ENCODE measurements at regions not wholly inside any gene's neighbourhood (a gene's known extent, or its start where the extent isn't known, plus 50 kb on each side); places are given as distances from the start of the nearest gene placed in this dataset.

DNA sequence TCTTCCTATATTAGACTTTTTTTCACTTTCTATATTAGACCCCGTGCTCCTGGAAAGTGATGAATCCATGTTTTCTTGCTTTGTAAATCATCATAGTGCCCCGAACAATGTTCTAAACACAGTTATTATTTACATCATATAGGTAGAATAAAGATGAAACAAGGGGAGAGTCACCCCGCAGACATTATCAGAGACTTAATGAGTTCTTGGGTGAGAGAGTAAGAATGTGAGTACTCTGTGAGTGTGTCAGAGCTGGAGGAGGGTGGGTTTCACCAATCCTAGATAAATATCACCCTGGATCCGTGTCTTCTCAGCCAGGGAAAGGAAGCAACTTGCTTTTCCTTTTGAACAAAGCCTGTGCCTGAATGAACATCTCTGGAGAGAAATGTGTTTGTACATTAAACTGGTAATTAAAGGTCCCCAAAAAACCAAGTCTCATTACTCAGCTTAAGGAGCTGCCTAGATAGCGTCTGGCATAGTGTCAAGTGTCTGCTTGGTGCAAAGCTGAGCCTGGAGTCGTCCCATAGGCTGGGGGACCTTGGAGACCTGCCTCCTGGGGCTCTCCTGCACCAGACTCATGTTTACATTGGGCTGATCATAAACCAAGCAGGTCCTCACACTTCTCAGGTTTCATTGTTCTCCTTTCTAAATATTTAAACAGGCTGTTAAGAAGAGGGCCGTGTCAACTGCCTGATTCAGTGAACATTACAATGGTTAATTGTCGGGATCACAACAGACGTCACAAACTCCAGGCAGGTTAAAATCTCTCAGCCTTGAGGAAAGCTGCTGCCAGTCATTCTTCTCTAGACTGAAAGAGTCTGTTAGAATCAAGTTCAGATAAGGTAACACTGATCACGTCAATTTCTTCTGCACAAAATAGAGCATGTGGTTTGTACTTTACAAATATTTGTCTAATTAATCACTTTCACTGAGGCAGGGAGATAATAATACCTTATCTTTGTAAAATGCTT lies 179.7 kb upstream of the MYLIP start:
- TF ChIP-seq CTCF (IDR thresholded peaks at IDR 0.05; ENCODE audit: low read depth, low read length): no peak
- H3K4me3 ChIP-seq (ENCODE audit: low read depth, low read length): no peak overlapping the region

DNA sequence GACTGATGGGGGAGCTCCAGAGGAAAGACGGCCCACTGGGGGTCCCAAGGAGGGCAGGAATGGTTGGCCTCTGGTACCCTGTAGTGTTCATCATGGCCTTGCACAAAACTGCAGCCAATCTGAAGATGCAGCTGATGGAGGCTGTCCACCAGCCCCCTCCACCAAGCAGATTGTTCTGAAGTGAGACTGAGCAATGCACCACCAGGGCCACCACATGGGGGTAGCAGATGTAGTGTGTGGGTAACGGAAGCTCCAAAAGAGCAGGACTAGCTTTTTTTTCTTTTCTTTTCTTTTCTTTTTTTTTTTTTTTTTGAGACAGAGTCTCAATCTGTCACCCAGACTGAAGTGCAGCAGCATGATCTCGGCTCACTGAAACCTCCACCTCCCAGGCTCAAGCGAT lies 181.0 kb upstream of the MYLIP start:
- H3K4me3 ChIP-seq (ENCODE audit: low read depth, low read length): no peak overlapping the region
- TF ChIP-seq CTCF (IDR thresholded peaks at IDR 0.05; ENCODE audit: low read depth, low read length): no peak

- H3K4me3 ChIP-seq (ENCODE audit: low read depth, low read length): no peak overlapping the region
- TF ChIP-seq CTCF (IDR thresholded peaks at IDR 0.05; ENCODE audit: low read depth, low read length): no peak
These were observed 181.4 kb upstream of the MYLIP start for GRCh38 chr6:15947436-15947835.

- TF ChIP-seq CTCF (IDR thresholded peaks at IDR 0.05; ENCODE audit: low read depth, low read length): no peak
- H3K4me3 ChIP-seq (ENCODE audit: low read depth, low read length): no peak overlapping the region
These were observed 182.0 kb upstream of the MYLIP start for GRCh38 chr6:15946701-15947385.

GRCh38 chr6:15945593-15946159 lies 183.2 kb upstream of the MYLIP start:
- TF ChIP-seq CTCF (IDR thresholded peaks at IDR 0.05; ENCODE audit: low read depth, low read length): no peak
- H3K4me3 ChIP-seq (ENCODE audit: low read depth, low read length): no peak overlapping the region

DNA sequence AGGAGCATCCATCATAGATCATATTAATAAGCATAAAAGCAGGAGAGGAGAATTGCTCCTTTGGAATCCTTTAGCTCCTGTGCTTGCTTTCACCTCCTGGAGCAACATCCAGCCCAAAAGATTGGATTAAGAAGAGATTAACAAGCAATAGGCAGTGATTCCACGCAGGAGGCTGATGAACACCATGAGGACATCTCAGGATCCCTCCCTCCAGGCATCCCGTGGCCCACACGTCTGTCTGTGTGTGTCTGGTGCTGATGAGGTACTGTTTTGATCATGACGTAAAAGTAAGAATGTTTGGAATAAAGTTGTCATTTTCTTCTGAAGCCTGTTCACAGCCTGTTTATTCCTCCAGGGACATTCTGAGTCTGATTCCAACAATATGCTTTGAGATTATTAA lies 185.5 kb upstream of the MYLIP start:
- no peak overlapping the region for H3K4me3 ChIP-seq (ENCODE audit: low read depth, low read length)

More for the DNA sequence above, 185.5 kb upstream of the MYLIP start:
- no peak for TF ChIP-seq CTCF (IDR thresholded peaks at IDR 0.05; ENCODE audit: low read depth, low read length)

All from WI38 (cell line).